ENCODE measurements at regions not wholly inside any gene's neighbourhood (a gene's known extent, or its start where the extent isn't known, plus 50 kb on each side); places are given as distances from the start of the nearest gene placed in this dataset.

- BruUV-seq (replicated peaks) = no TSS peak
- H3K27ac ChIP-seq (ENCODE audit: extremely low read length, insufficient read depth, low read length) = no peak overlapping the region
- no peak for TF ChIP-seq PAWR (CRISPR knock-in tag; IDR thresholded peaks at IDR 0.05; ENCODE audit: borderline replicate concordance)
- no peak for TF ChIP-seq HOXA3 (CRISPR knock-in tag; IDR thresholded peaks at IDR 0.05)
- TF ChIP-seq PRDM15 (CRISPR knock-in tag; IDR thresholded peaks at IDR 0.05) = no peak
- TF ChIP-seq ZNF598 (CRISPR knock-in tag; IDR thresholded peaks at IDR 0.05; ENCODE audit: borderline replicate concordance) = no peak
- no peak for TF ChIP-seq ZNF263 (CRISPR knock-in tag; IDR thresholded peaks at IDR 0.05)
- TF ChIP-seq GMEB1 (CRISPR knock-in tag; IDR thresholded peaks at IDR 0.05; ENCODE audit: borderline replicate concordance) = no peak
- no peak for TF ChIP-seq ZNF256 (CRISPR knock-in tag; conservative IDR thresholded peaks at IDR 0.05)
- no peak for TF ChIP-seq HOXD1 (CRISPR knock-in tag; IDR thresholded peaks at IDR 0.05)
- no peak for TF ChIP-seq MAX (IDR thresholded peaks at IDR 0.05)
- no peak for TF ChIP-seq ZFX (CRISPR knock-in tag; IDR thresholded peaks at IDR 0.05; ENCODE audit: low read depth)
- no peak for TF ChIP-seq TFDP2 (CRISPR knock-in tag; IDR thresholded peaks at IDR 0.05)
- TF ChIP-seq KLF13 (CRISPR knock-in tag; IDR thresholded peaks at IDR 0.05) = no peak
- no peak for TF ChIP-seq ZNF547 (CRISPR knock-in tag; IDR thresholded peaks at IDR 0.05)
- no peak for TF ChIP-seq KDM2A (CRISPR knock-in tag; IDR thresholded peaks at IDR 0.05; ENCODE audit: borderline replicate concordance, low read depth)
- peaks cover 89% of the 10 kb centered on the region for H3K9me3 ChIP-seq (ENCODE audit: low read length)
- H3K4me3 ChIP-seq (replicated peaks in 1 of 3; ENCODE audit: insufficient read depth in 1 of 3, low read depth in 2 of 3, low read length in 3 of 3) = no peak overlapping the region
- no peaks in the 10 kb centered on the region for H3K79me2 ChIP-seq (ENCODE audit: insufficient read depth, low read length)
- ChIA-PET POLR2A (no interaction called here), CTCF (ENCODE audit: low intra/inter-chr PET ratio, low total read pairs) (no interaction called here)
- H3K9ac ChIP-seq (ENCODE audit: insufficient read depth, low read depth, low read length) = no peak overlapping the region
- H3K4me2 ChIP-seq (ENCODE audit: low read depth, low read length) = no peak overlapping the region
- intact Hi-C loops (cut with micrococcal nuclease; ENCODE audit: unreplicated experiment) (no loop called here), in situ Hi-C loops (cut with HindIII; ENCODE audit: extremely low pct_ligation_motif_present, low pct_unique_long_range_greater_than_20kb) (no loop called here)
- no peak overlapping the region for H2AFZ ChIP-seq (ENCODE audit: low read length)
- H3K4me1 ChIP-seq (ENCODE audit: insufficient read depth, low read length) = no peaks in the 10 kb centered on the region
- ATAC-seq (no peak), DNase-seq (ENCODE audit: low spot score) (no peak), FAIRE-seq (no peak)
- no peaks in the 10 kb centered on the region; a peak in 1 of 5 replicates for H3K27me3 ChIP-seq (ENCODE audit: control insufficient read depth in 1 of 2, insufficient read depth in 2 of 2, low read length in 2 of 2)
- H3K36me3 ChIP-seq (replicated peaks in 1 of 2; ENCODE audit: control insufficient read depth in 1 of 2, insufficient read depth in 2 of 2, low read length in 2 of 2) = no peaks in the 10 kb centered on the region
- WGBS (ENCODE audit: low lambda C conversion rate) = 52% methylated on average over 7 of the region's 7 CpGs
- H4K20me1 ChIP-seq (ENCODE audit: insufficient read depth, low read length) = no peaks in the 10 kb centered on the region
Observed at GRCh38 chr19:31985001-31985605, 360.3 kb upstream of the ZNF507 start.

Measured in HepG2 (cell line).